COR-L47 (cell line): ENCODE measurements at regions not wholly inside any gene's neighbourhood (a gene's known extent, or its start where the extent isn't known, plus 50 kb on each side); places are given as distances from the start of the nearest gene placed in this dataset.
"Not testable (repeated sequence)": the region's sequence is repeated elsewhere in the genome, so short reads cannot be mapped to it uniquely, and the experiment has no call there.

Experiments
- DNase-seq: peaks from one replicate; lab custom pipeline; 2025; lab: John Stamatoyannopoulos, UW

DNA sequence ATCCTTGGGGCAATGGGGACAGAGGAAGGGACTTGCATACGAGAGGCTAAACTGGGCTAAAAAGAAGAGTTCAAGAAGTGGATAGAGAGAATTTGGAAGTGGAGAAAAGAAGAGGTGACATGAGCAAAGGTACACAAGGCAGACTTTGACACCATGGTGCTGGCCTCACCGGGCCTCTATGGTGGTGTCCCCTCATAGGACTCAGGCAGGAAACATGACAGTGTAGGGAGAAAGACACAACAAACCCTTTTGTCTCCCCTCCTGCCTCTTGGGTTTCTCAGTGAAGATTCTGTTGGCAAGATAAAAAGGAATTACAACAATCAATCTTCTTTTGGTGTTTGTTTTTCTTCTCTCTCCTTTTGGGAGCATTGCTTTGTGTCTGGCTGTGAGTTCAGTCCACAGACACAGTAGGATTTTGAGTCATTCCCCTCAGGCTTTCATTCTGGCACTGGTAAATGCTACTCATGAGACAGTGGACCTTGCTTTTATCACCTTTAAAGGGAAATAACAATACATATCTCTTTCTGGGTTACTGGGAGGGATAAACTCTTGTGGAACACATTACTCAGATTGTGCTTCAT, 827.7 kb downstream of the TNS3 start:
- no peak for DNase-seq

GRCh38 chr7:46753662-46754061, 828.2 kb downstream of the TNS3 start:
- DNase-seq: no peak

DNA sequence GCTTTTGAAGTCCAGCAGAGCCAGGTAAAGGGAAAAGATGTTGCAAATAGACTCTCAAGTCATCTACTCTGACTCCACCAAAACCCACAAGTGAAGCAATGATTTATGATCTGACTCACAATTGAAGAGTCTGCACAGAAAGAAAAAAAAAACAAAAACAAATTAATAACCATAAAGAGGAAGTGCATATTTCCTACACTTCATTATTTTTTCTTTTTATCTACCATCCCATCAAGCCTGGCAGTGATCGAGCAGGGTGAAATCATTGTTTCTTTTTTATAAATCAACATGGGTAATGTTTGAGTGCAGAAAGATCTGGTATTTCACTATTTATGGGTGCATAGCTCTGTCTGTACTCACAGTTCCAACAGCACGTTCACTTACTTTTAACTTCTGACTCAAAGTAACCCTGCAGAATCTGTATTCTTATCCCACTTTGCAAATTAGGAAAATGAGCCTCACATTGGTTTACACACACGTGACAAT, 829.0 kb downstream of the TNS3 start:
- no peak for DNase-seq

- DNase-seq: not testable (repeated sequence)
Measured at GRCh38 chr7:46751927-46752723, 829.8 kb downstream of the TNS3 start.

- DNase-seq: no peak
Measured at GRCh38 chr7:46751471-46751870, 830.4 kb upstream of the IGFBP3 start.

- DNase-seq: no peak
Measured at GRCh38 chr7:46750321-46750865, 829.3 kb upstream of the IGFBP3 start.

GRCh38 chr7:46747869-46748576, 827.0 kb upstream of the IGFBP3 start:
- DNase-seq: no peak

GRCh38 chr7:46746695-46747687, 825.9 kb upstream of the IGFBP3 start:
- DNase-seq: no peak

GRCh38 chr7:46745707-46746090, 824.6 kb upstream of the IGFBP3 start:
- no peak for DNase-seq

DNA sequence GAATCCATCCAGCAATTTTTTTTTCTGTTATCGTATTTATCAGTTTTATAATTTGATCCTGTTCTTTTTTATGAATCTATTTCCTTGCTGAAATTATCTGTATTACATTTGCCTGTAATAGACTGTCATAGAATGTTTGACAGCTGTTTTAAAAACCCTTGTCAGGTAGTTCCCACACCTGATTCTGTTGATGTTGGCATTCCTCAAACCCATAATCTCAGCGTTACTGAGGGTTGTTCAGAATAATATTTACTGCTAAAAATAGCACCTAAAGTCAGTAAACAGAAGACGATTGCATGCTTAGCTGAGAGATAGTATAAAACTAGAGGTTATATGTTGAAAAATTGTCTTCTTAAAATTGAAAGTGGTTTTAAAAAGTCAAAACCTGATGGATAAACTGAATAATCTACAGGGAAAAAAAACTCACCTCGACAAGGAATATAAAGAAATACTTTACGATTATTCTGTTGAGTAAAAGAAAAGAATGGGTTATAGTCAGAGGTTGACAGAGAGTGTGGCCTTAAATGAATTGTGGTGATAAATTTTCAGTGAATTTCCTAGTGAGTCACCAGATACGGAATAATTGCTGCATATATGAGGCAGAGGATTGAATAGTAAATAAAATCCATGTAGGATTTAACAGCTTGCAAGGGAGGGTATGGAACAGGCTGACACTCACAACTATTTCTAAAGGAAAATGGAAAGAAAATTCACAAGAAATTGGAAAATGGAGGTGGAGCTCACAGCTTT, 824.1 kb upstream of the IGFBP3 start:
- no peak for DNase-seq

DNA sequence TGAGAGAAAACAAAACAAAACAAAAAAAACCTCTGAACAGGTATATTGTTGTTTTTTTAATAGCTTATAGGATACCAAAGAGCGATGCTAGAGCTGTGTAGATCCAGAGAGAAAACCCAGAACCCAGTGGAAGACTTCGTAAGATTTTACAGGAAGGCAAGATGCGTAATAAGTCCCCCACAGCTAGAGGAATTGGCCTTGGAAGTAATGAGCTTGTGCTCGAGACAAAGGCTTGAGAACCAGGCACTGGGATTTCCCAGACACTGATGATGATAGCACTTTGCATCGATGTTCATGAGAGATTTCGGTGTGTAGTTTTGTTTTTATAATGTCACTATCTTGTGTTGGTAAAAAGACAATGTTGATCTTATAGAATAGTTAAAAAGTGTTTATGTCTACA, 821.5 kb upstream of the IGFBP3 start:
- no peak for DNase-seq

DNA sequence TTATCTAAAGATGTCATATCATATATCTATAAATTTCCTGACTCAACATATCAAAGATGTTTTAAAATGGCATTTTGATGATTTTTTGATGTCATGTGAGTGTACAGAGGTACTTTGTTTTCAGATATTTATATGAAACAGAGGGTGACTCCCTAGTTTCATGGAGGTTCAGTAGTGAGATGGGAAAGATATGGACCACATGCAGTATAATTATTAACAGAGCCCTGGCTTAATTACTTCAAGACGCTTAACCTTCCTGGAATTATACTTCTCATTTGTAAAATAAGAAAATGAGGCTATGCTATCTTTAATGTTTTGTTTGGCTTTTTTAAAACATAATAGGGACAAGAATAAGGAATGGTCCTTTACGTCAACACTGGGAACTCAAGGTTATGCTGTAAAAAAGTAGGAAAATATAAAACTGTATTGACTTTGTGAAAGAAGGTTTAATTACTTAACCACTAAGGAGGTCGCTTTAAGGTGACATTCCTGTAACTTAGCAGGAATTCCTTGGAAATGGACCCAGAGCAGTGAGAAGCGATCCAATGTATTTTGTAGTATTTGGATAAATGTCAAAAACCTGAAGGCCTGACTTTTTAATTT, 821.0 kb upstream of the IGFBP3 start:
- no peak for DNase-seq

- DNase-seq: no peak
Measured at GRCh38 chr7:46741181-46741580, 820.1 kb upstream of the IGFBP3 start.

GRCh38 chr7:46739518-46740234, 818.6 kb upstream of the IGFBP3 start:
- no peak for DNase-seq

DNA sequence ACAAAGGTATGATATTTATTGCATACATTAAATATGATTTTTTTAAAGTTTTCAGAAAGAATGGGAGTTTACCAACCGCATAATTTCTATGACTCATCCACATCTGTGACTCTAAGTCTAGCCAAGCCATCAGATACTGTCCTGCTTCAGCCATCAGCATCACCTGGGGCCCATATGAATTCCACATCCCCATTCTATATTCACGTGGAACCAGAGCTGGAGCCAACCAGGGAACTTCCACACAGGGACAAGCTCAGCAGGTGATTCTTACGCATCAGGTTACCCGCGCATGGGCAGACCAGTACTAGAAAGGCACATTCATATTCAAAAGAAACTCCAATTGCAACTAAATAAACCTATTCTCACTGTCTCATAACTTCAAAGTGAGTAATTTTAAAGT, 817.7 kb upstream of the IGFBP3 start:
- no peak for DNase-seq

DNA sequence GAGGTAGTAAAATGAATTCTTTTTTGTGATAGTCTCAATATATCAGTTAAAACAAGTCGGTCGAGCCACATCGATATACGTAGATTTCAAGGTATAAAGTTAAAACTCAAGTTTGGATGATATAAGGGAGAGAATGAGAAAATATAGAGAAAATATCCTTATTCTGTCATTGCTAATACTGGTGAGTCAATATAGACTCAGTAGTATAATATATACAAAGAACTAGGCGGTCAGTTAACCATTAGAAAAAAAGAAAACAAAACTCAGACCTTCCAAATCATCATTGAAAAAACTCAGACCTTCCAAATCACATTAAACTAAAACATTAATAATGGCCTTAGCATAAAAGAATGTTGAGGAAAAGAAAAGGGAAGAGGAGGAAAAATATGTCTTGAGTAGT, 817.1 kb upstream of the IGFBP3 start:
- no peak for DNase-seq

DNA sequence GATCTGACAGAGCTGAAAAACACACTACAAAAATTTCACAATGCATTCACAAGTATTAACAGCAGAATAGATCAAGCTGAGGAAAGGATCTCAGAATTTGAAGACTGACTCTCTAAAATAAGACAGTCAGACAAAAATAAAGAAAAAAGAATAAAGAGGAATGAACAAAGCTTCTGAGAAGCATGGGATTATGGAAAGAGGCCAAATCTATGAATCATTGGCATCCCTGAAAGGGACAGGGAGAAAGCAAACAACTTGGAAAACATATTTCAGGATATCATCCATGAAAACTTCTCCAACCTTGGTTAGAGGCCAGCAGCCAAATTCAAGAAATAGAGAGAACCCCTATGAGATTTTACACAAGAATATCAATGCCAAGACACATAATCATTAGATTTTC, 804.8 kb upstream of the IGFBP3 start:
- no peak for DNase-seq

DNA sequence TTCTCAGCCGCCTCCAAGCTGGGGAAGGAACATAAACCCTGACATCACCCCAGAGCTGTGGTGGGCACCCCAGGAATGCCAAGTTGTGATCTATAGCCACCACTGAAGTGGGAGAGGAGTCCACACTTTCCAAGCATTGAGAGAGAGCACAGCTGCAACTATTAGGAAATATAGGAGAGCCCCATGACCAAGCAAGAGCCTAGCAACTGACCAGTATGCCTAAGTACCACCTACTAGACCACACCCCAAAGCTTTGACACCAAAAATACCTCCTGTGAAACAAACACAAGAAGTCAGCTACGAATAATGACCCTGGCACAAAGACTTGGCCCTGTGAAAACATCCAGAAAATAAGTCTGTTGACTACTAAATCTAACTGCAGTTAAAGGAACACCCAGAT, 804.1 kb upstream of the IGFBP3 start:
- no peak for DNase-seq

GRCh38 chr7:46723742-46724141, 802.7 kb upstream of the IGFBP3 start:
- no peak for DNase-seq

GRCh38 chr7:46723003-46723402, 801.9 kb upstream of the IGFBP3 start:
- no peak for DNase-seq
